GM19238 (cell line): ENCODE measurements at regions not wholly inside any gene's neighbourhood (a gene's known extent, or its start where the extent isn't known, plus 50 kb on each side); places are given as distances from the start of the nearest gene placed in this dataset.
"Not testable (repeated sequence)": the region's sequence is repeated elsewhere in the genome, so short reads cannot be mapped to it uniquely, and the experiment has no call there.

Experiments
- DNase-seq: peaks from one replicate; pipeline ENCODE4 v3.0.0; 2011; ENCODE audit warnings: low spot score; ENCODE audit not compliant: insufficient read length

DNA sequence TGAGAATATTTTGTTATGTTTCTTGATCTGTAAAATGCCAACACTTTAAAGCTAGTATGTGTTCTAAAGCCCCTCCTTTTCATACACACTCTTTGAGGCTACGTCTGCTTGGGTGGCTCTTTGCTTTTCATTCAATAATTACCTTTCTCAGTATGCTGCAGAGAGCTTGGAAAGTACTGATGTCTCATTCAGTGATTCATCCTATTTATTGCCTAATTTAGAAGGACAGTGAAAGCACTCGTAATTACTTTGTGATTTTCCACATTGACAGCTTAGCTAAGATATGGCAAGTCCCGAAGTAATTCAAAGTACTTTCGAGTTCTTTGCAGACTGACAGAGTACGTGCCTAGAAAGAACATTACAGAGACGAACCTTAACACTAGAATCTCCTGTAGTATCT lies 57.2 kb downstream of the BMP15 start:
- DNase-seq: no peak

DNA sequence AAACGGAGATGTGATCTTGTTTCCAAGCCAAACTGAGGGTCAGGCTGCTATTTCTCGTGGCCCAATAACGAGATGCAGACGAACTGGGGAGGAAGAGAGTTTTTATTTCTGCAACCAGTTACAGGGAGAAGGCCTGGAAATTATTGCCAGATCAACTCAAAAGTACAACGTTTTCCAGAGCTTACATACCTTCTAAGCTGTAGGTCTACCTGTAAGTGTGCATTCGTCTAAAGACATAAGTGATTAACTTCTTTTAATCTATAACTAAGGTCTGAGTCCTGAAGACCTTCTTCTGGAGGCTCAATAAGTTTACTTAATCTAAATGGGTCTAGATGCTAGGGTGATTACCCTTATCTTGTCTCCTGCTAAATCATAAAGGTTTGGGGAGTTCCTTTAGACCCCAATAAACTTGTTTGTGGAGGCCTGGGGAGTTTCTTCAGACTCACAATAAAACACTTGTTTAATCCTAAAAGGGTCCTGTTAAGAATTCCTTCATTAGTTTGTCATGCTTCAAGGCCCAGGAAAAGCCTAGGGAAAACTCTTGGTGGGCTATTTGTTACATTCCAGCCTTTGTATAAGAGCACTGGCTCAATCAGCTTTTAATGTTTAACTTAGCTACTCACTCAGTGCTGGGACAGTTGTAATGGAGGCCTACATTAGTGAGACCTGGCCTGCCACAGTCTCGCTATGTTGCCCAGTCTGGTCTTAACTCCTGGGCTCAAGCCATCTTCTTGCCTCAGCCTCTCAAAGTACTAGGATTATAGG lies 58.5 kb downstream of the BMP15 start:
- DNase-seq: not testable (repeated sequence)

DNA sequence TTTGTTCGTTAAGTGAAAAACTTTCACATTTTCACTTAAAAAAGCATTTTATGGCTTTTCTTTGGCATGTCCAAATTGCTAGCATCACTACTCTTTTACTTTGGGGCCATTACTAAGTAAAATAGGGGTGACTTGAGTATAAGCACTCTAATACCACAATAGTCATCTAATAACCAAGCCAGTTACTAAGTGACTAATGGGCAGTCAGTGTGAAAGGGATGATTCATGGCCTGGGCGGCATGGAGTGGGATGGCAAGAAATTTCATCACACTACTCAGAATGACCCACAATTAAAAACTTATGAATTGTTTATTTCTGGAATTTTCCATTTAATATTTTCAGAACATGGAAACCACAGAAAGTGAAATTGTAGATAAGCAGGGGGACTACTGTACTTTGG lies 60.9 kb downstream of the BMP15 start:
- no peak for DNase-seq

DNA sequence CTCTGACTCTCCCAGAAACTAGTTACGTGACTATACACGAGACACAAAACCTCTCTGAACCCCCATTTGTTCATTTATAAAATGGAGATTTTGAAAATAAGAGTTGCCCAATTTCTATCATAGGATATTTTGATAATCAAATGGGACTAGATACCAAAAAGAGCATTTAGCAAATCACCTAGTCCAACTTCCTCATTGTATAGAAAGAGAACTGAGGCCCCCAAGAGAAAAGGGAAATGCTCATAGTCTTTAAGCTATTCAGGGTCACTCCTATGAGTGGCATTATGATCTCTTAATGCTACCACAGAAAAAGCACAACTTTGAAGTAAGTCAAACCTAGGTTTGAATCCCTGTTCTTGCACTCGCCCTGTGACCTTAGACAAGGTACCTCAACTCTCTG lies 62.7 kb downstream of the BMP15 start:
- DNase-seq: no peak

DNA sequence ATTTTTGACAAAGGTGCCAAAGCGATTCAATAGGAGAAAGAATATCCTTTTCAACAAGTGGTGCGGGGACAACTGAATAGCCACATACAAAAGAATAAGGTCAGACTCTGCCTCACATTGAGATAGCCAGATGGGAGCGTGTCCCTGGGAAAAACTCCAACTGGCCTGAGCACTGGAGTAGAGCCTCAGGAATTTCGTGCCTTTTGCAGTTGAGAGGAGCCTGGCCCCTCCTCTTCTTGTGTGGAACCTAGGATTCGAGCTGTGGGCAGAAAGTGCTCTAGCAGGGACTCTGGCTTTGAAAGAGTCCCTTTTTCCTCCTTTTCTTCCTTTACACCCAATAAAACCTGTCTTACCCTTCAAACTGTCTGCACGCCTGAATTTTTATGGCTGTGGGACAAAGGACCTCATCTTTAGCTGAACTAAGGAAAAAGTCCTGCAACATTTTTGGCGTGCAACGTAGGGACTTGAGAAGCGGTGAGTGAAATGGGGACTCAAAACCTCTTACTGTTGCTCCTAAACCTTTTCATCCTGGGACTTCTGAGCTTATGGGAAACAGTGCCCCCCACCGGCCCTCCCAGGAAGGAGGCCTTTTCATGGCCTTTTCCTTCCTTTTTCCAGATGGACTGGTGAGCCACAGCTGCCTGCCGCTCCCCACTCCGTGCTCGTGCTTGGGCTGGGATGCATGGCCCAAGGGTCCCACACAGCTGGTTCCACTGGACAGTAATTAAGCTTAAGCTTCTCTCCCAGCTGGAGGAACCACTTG lies 68.6 kb downstream of the BMP15 start:
- no peak for DNase-seq

DNA sequence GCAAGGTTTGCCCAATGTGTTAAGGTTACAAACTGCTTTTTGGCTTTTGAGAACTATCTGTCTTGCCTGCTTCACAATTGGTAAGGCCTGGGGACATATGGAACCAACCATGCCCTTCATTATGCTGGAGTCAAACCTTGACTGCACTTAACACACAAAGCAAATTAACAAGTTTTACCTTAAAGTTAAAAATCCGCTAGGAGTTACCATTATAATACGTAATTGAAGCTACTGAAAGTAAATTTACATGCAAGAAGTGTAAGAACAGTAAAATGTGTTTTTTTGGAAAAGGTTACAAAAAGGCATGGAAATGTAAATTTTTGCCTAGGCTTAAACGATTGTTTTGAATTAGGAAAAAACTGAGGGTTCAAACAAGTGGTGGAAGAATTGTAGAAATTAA lies 69.7 kb downstream of the BMP15 start:
- DNase-seq: no peak

DNA sequence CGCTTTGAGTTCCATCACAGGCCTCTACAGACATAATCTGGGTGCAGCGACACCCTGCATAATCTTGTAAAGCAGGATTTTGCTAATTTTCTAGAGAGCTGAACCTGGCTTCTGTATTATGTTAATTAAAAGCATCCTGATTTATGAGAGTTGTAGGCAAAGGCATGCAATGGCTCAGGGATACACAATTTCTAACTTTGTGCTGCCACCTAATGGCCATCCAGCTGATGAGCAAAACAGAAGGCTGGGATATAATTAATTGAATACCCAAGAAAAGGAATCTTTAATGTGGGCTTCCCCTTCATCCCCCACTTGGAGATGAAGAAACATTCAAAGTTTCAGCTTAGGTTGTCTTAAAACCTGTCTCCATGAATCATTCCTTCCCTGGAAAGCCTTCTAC lies 78.1 kb downstream of the BMP15 start:
- no peak for DNase-seq

DNA sequence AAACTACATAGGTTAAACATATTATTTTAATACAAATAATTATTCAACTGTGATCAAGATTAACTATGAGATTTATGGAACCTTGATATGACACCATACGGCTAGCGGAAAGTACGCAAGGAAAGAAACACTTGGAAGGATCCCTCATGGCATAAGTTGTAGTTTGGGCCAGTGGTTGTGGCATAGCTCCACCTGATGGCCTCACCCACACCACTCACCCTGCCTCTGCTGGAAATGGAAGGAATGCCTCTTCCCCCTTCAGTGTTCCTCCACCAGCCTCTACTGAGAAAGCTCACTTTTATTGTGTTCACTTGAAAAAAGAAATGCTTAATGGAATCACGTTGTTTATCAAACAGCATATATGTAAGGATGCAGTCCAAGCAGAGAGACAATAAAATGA lies 86.4 kb downstream of the BMP15 start:
- no peak for DNase-seq

DNA sequence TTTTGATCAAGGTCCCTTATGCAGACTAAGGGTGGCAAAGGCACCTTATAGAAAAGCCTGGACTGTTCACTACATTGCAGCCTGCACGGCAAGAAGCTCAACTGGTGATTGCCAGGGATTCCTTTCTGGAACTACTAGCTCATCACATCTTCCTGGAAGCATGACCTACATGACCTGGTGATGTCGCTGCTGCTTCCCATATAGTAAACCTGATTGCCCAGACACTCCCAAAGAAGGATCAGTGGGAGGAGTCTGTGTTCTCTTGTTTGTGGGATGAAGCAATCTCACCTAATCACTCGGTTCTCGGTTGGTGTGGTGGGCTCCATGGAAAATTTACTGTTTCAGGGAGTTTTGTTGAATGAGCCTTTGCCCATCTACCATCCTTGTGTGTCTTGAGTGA lies 89.8 kb downstream of the BMP15 start:
- DNase-seq: not testable (repeated sequence)

DNA sequence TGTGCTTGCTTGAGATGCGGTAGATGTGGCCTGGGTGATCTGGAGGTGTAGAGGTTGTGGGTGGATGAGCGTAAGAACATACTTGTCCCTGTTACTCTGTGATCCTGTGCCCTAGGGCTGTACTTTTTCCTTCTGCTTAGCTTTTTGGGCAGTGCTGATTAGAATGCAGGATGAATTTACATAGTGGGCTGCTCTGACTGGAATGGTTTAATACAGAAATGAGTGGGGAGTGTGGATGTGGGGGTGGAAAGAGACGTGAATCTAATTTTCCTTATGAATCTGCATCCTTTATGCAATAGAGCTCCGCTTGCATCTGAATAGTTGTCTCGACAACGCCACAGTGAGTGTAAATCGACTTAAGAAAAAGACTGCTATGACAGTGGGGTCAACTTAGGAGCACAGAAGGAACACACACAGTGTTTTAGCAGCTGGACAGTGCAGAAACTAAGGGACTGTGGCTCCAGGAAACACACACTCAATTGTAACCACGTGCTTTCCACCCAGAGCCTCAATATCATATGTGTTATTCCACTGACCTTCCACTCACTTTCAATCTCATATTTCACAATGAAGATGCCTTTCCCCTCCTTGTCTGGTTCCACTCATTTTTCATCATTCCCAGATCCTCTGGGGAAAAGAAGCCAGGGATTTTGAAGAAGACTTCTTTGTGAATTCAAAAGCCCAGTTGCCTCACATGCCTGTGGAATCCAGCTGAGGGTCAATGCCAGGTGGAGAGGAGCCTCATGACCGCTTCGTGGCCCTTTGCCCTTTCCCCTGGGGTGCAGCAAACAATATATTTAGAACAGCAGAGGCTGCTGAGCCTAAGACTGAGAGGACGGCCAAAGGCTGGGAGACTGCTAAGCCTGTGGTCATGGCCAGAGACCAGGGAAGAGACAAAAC lies 91.4 kb downstream of the BMP15 start:
- DNase-seq: not testable (repeated sequence)

DNA sequence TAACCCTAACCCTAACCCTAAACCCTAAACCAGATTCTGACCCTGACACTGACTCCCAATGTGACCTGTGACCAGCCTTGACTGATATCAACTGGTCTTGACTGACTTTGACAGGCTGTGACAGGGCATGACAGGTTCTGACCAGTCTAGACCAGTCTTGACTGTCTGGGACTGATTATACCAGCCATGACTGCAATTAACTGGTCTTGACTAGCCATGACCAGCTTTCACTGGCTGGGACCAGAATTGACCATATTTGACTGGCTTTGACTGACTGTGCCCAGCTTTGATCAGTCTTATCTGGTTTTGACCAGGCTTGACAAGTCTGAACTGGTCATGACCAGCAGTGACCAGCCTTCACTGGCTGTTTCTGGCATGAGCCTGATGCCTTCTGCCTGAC lies 95.5 kb downstream of the BMP15 start:
- no peak for DNase-seq

DNA sequence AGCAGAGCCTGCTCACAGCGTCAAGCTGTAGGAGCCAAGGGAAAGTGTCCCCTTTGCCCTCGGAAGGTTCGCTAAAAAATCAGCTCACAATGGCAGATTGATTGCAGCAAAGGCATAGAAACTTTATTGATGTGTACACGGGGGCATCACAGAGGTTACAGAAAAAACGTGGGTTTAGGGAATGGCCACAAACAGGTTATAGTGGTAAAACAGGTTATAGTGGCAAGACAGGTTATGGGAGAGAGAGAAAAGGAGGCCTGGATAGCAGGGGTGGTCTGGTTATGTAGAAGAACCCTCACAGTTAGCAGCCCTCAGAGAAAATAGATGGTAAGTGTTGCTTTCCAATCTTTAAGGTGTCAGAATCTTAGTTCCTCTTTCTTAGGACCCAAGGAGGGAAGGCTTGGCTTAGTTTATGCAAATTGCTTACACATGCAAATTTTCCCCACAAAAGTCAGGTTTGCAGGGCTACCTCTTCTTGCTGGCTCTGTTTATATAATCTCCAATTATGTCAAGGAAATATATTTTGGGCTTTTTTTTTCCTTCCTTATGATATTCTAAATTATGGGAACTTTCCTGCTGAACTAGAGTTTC lies 113.7 kb downstream of the BMP15 start:
- no peak for DNase-seq

DNA sequence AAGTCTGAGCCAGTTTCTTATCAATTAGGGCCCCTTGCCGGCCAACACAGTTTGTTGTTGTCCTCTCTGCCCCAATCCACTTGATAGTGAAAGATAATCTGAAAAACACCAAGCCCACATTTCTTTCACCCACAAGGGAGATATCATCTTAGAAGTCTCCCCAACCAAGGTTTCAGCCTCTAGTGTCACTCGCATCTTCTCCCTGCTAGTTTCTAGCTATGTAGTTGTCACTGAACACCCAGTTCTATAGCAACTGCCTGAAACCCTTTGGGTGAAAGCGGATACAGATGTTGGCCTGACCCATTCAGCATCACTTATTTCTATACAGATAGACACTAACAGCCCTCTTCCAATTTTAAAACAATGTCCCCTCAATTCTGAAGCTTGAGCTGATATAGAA lies 116.3 kb downstream of the BMP15 start:
- DNase-seq: no peak

DNA sequence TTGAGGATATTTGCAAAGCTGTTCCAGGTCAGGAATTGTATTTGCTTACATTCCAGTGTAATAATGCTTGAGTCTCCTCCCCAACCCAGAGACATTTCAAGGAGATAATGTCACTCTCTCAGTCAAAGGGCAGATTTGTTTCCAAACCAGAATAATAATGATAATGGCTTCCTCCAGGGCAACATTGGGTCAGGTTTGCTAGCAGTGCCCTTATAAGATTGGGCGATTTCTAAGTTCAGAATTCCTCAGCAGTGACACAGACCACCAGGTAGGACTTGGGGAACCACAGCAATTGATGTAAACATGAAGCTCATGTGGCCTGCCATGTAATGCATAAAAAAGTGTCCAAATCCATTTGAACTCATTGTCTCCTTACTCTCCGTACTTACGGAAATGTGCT lies 125.2 kb downstream of the BMP15 start:
- no peak for DNase-seq

DNA sequence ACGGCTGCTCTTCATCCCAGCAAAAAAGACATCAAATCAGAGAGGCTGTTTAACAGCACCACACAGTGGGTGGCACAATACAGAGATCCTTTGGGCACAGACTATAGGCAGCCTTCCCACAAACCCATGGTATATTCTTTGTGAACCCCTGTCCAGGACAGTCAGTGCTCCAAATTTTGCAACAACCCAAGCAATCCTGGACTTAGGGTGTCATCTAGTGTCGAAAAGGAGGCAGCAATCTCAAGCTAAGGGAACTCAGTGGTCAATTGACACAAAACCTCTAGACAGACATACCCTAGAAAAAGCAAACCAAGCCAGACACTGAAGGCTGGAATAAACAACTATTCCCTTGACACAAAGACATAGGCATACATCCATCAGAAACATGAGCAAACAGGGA lies 137.4 kb downstream of the BMP15 start:
- DNase-seq: no peak

DNA sequence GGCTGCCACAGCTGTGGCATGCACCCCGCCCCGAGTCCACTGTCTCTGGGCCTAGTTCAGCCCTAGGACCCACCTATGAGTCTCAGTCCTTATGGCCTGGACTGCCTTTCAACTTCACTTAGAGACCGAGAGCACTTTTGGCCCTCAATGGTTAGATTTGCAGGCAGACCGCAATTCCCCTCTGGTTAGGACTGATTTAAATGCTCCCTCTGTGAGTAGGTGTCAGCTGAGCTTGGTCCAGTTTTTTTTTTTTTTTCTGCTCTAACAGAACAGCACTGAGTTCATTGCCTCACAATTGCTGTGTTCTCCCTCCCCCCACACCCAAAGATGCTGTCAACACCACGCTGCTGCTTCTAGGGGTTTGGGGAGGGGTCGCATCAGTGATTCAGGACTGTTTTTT lies 143.2 kb downstream of the BMP15 start:
- no peak for DNase-seq

DNA sequence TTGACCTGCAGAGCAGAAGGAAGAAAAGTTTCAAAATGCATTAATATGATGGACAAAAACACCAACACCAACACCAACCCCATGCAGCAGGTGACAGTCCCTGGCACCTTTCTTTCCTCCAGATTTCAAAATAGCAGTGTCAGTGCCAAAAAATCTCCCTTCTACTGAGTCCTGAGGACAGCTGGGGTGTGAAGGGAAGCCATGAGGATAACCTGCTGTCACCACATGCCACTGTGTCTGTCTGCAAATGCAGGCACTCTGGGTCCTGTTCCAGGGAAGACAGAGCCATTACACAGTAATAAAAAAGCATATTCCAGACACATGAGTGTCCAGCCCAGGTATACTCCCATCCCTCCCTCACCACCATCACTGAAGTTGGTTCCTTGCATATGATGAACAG lies 187.5 kb downstream of the BMP15 start:
- no peak for DNase-seq

DNA sequence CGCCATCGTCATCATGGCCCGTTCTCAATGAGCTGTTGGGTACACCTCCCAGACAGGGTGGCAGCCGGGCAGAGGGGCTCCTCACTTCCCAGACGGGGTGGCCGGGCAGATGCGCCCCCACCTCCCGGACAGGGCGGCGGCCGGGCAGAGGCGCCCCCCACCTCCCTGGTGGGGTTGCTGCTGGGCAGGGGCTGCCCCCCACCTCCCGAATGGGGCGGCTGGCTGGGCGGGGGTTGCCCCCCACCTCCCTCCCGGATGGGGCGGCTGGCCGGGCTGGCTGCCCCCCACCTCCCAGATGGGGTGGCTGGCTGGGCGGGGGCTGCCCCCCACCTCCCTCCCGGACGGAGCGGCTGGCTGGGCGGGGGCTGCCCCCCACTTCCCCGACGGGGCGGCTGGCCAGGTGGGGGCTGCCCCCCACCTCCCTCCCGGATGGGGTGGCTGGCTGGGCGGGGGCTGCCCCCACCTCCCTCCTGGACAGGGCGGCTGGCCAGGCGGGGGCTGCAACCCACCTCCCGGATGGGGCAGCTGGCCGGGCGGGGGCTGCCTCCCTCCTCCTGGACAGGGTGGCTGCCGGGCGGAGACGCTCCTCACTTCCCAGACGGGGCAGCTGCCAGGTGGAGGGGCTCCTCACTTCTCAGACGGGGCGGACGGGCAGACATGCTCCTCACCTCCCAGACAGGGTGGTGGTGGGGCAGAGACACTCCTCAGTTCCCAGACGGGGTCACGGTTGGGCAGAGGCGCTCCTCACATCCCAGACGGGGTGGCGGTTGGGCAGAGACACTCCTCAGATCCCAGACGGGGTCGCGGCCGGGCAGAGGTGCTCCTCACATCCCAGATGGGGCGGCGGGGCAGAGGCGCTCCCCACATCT lies 208.8 kb downstream of the BMP15 start:
- DNase-seq: not testable (repeated sequence)

DNA sequence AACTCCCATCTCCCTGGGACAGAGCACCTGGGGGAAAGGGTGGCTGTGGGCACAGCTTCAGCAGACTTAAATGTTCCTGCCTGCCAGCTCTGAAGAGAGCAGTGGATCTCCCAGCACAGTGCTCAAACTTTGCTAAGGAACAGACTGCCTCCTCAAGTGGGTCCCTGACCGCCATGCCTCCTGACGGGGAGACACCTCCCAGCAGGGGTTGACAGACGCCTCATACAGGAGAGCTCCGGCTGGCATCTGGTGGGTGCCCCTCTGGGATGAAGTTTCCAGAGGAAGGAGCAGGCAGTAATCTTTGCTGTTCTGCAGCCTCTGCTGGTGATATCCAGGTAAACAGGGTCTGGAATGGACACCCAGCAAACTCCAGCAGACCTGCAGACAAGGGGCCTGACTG lies 206.9 kb upstream of the NUDT10 start:
- not testable (repeated sequence) for DNase-seq

DNA sequence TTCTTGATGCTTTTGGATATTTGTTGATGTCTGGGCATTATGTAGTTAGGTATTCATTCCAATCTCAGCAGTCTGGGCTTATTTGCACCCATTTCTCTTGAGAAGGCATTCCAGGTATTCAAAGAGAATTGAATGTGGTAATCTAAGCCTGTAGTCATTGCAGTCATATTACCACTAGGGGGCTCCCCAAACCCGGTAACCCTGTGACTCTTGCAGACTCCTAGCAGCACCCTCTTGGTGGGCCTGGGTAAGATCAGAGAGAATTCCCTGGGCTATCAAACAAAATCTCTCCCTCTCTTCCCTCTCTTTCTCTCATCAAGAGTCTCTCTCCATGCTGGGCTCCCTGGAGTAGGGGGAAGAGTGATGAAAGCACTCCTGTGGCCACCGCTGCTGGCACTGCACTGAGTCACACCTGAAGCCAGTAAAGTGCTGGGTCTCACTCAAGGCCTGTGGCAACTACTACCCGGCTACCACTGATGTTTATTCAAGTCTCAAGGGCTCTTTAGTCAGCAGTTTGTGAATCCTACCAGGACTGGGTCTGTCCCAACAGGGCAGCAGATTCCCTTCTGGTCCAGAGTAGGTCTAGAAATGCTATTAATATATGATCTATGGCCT lies 187.7 kb upstream of the NUDT10 start:
- DNase-seq: peak; percentile 29
